ENCODE measurements at regions not wholly inside any gene's neighbourhood (a gene's known extent, or its start where the extent isn't known, plus 50 kb on each side); places are given as distances from the start of the nearest gene placed in this dataset.

- Histone ChIP-seq H3K9me3 (no peaks in the 10 kb centered on the region), H3K4me1 (no peaks in the 10 kb centered on the region), H3K27ac (no peak overlapping the region), H3K4me3 (no peak overlapping the region), H3K27me3 (no peaks in the 10 kb centered on the region), H3K36me3 (no peaks in the 10 kb centered on the region)
- no peak for TF ChIP-seq CTCF (IDR thresholded peaks at IDR 0.05)
- intact Hi-C loops (cut with DNase I): no loop called here
- no peak for DNase-seq (ENCODE audit: low spot score in 2 of 2)
Observed at GRCh38 chr3:103308921-103309320, 874.1 kb downstream of the ZPLD1 start.

- H3K9me3 ChIP-seq: no peaks in the 10 kb centered on the region
- H3K4me1 ChIP-seq: no peaks in the 10 kb centered on the region
- no peak overlapping the region for H3K4me3 ChIP-seq
- H3K27me3 ChIP-seq: no peaks in the 10 kb centered on the region
- DNase-seq (ENCODE audit: low spot score in 2 of 2): no peak
- no peak for TF ChIP-seq CTCF (IDR thresholded peaks at IDR 0.05)
- H3K27ac ChIP-seq: no peak overlapping the region
- intact Hi-C loops (cut with DNase I): no loop called here
- no peaks in the 10 kb centered on the region for H3K36me3 ChIP-seq
Observed at GRCh38 chr3:103319912-103320311, 885.1 kb downstream of the ZPLD1 start.

- Histone ChIP-seq H3K9me3 (no peaks in the 10 kb centered on the region), H3K4me1 (no peaks in the 10 kb centered on the region), H3K27ac (no peak overlapping the region), H3K27me3 (no peaks in the 10 kb centered on the region), H3K4me3 (no peak overlapping the region), H3K36me3 (no peaks in the 10 kb centered on the region)
- no peak for TF ChIP-seq CTCF (IDR thresholded peaks at IDR 0.05)
- no peak for DNase-seq (ENCODE audit: low spot score in 2 of 2)
- intact Hi-C loops (cut with DNase I): no loop called here
Observed at GRCh38 chr3:103337179-103337845, 902.5 kb downstream of the ZPLD1 start.

- no peak for DNase-seq (ENCODE audit: low spot score in 2 of 2)
- Histone ChIP-seq H3K27ac (no peak overlapping the region), H3K36me3 (no peaks in the 10 kb centered on the region), H3K9me3 (no peaks in the 10 kb centered on the region), H3K27me3 (no peaks in the 10 kb centered on the region), H3K4me1 (no peaks in the 10 kb centered on the region), H3K4me3 (no peak overlapping the region)
- intact Hi-C loops (cut with DNase I): no loop called here
- TF ChIP-seq CTCF (IDR thresholded peaks at IDR 0.05): no peak
Observed at GRCh38 chr3:103341078-103341606, 906.3 kb downstream of the ZPLD1 start.

- Histone ChIP-seq H3K27ac (no peak overlapping the region), H3K9me3 (no peaks in the 10 kb centered on the region), H3K4me3 (no peak overlapping the region), H3K36me3 (no peaks in the 10 kb centered on the region), H3K4me1 (no peaks in the 10 kb centered on the region), H3K27me3 (no peaks in the 10 kb centered on the region)
- DNase-seq (ENCODE audit: low spot score in 2 of 2): no peak
- TF ChIP-seq CTCF (IDR thresholded peaks at IDR 0.05): no peak
- intact Hi-C loops (cut with DNase I): no loop called here
Observed at GRCh38 chr3:103342205-103342731, 907.5 kb downstream of the ZPLD1 start.

Measured in ascending aorta (tissue), 2 donors.